Gastroesophageal sphincter (tissue), 3 donors: ENCODE measurements at regions not wholly inside any gene's neighbourhood (a gene's known extent, or its start where the extent isn't known, plus 50 kb on each side); places are given as distances from the start of the nearest gene placed in this dataset.
A peak's percentile ranks its signal among the peaks of the same experiment; 100 is the strongest.

Source experiments
- CTCF ChIP-seq, 4 experiments: fragments of 200-600 bp in 2 of 4; fragments of 450-650 bp in 2 of 4; sonication (generic) in 1 of 4; IDR thresholded peaks; one replicate each; pipeline ENCODE4 v1.5.1; 2017 to 2019; ENCODE audit warnings: antibody characterized with exemption in 4 of 4, mild to moderate bottlenecking in 2 of 4, moderate library complexity in 2 of 4
- EP300 ChIP-seq: sonication (generic); formaldehyde crosslinking; IDR thresholded peaks from one replicate; pipeline ENCODE4 v1.6.1; 2017; ENCODE audit warnings: antibody characterized with exemption, mild to moderate bottlenecking
- POLR2A ChIP-seq, 2 donors: fragments of 450-650 bp; IDR thresholded peaks; one replicate each; pipeline ENCODE4 v1.6.1; 2017; ENCODE audit warnings: antibody characterized with exemption in 2 of 2, mild to moderate bottlenecking in 2 of 2, moderate library complexity in 1 of 2

DNA sequence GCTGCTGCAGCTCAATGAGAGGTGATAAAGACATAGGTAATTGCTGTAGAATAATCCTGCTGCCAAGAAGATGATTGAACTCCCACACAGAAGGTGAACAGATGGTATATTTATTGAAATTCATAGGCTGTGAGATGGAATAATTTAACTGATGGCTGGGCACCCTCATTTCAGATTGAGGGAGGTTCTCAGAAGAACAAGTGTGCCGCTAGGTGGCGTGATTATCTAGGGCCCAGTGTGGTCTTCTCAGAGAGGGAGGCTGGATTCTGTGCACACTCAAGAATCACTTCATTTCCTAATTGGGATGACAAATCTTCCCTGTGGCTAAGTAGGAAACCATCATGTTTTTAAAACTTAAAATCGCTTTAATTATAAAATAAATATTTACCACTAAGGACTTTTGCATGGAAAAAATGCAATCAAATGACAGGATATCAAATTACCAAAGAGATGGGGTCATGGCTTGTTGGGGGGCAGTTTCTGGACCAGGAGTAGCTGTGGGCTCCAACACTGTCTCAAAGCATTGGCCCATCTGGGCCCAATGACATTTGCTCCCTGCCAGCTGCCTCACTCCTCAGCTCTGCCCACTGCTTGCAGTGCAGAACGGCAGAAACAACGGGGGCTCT lies 132.3 kb downstream of the SNAPC1 start:
- TF ChIP-seq CTCF (IDR thresholded peaks at IDR 0.05) (peak in 3 of 4 experiments; percentile 5 to 41 (median 37)), POLR2A (IDR thresholded peaks at IDR 0.05) (no peak), EP300 (no peak)
